SU-DHL-6 (cell line): ENCODE measurements at regions not wholly inside any gene's neighbourhood (a gene's known extent, or its start where the extent isn't known, plus 50 kb on each side); places are given as distances from the start of the nearest gene placed in this dataset.

ENCODE experiments used
- H2AFZ ChIP-seq: fragments of 200-600 bp; sonication (generic); 2 replicates; pipeline ENCODE4 v1.6.1; 2014; ENCODE audit warnings: low read depth, mild to moderate bottlenecking, moderate library complexity, mixed read lengths, antibody characterized with exemption, low read length; ENCODE audit not compliant: severe bottlenecking
- H3F3A ChIP-seq: fragments of 200-600 bp; shearing (Covaris generic); 2 replicates; pipeline ENCODE4 v1.6.0; 2016; ENCODE audit warnings: antibody characterized with exemption, mild to moderate bottlenecking; ENCODE audit not compliant: insufficient read depth
- H3K27ac ChIP-seq: fragments of 200-600 bp; sonication (generic); 2 replicates; pipeline ENCODE4 v1.5.1; 2016; ENCODE audit warnings: low read depth, mild to moderate bottlenecking, low read length, moderate library complexity, mixed read lengths
- H3K27me3 ChIP-seq: fragments of 200-600 bp; sonication (generic), shearing (Covaris generic); 2 replicates; pipeline ENCODE4 v1.6.0; 2014; ENCODE audit warnings: mild to moderate bottlenecking, low read length
- H3K36me3 ChIP-seq: fragments of 200-600 bp; sonication (generic); 2 replicates; pipeline ENCODE4 v1.6.1; 2014; ENCODE audit warnings: mild to moderate bottlenecking, low read length, mixed read lengths
- H3K4me2 ChIP-seq: fragments of 300-600, 200-600 bp; shearing (Covaris generic), sonication (generic); 2 replicates; pipeline ENCODE4 v1.6.0; 2014; ENCODE audit warnings: low read length, low read depth, mild to moderate bottlenecking; ENCODE audit not compliant: poor library complexity, severe bottlenecking
- H3K4me3 ChIP-seq: fragments of 200-600 bp; sonication (generic); 2 replicates; pipeline ENCODE4 v1.5.1; 2014; ENCODE audit warnings: antibody characterized with exemption, low read length, mild to moderate bottlenecking, mixed read lengths; ENCODE audit not compliant: insufficient read depth, poor library complexity, severe bottlenecking
- H3K79me2 ChIP-seq: fragments of 200-600 bp; sonication (generic); 2 replicates; pipeline ENCODE4 v1.6.1; 2014; ENCODE audit warnings: mild to moderate bottlenecking, low read length, moderate library complexity; ENCODE audit not compliant: insufficient read depth
- H3K9ac ChIP-seq: fragments of 200-600 bp; sonication (generic); 2 replicates; pipeline ENCODE4 v1.7.0; 2014; ENCODE audit warnings: mild to moderate bottlenecking, low read length
- H3K9me2 ChIP-seq: fragments of 200-600 bp; sonication (generic); replicated peaks from 2 replicates; pipeline ENCODE4 v1.6.1; 2014; ENCODE audit warnings: low read length; ENCODE audit not compliant: insufficient read depth
- H3K9me3 ChIP-seq: fragments of 200-600 bp; sonication (generic); 2 replicates; pipeline ENCODE4 v1.6.1; 2014; ENCODE audit warnings: low read length, mixed read lengths; ENCODE audit not compliant: insufficient read depth
- H4K20me1 ChIP-seq: fragments of 200-600 bp; sonication (generic); 2 replicates; pipeline ENCODE4 v1.6.1; 2014; ENCODE audit warnings: low read depth, mild to moderate bottlenecking, antibody characterized with exemption, low read length, moderate library complexity, mixed read lengths
- EZH2phosphoT487 ChIP-seq: fragments of 200-600 bp; sonication (generic), shearing (Covaris generic); conservative IDR thresholded peaks from 2 replicates; pipeline ENCODE4 v1.6.1; 2018; ENCODE audit warnings: mild to moderate bottlenecking, antibody characterized with exemption, low read length, moderate library complexity, mixed read lengths
- TF ChIP-seq, protein P1 (sequence below): fragments of 200-600 bp; sonication (generic); IDR thresholded peaks from one replicate; pipeline ENCODE4 v1.5.1; 2017; ENCODE audit warnings: antibody characterized with exemption, mild to moderate bottlenecking, low read length, moderate library complexity; ENCODE audit not compliant: insufficient read depth, poor library complexity, severe bottlenecking

- Histone ChIP-seq H3K36me3 (no peaks in the 10 kb centered on the region), H3K27ac (no peak overlapping the region), H3K9me3 (no peaks in the 10 kb centered on the region), H3K9me2 (no peaks in the 10 kb centered on the region), H3K27me3 (no peaks in the 10 kb centered on the region; the same call in 1 of the 2 replicates), H2AFZ (no peak overlapping the region), H3K4me3 (no peak overlapping the region), H3K79me2 (no peaks in the 10 kb centered on the region), H3F3A (no peaks in the 10 kb centered on the region), H3K4me2 (no peak overlapping the region), H3K9ac (no peak overlapping the region), H4K20me1 (no peaks in the 10 kb centered on the region)
- TF ChIP-seq, protein P1, sequence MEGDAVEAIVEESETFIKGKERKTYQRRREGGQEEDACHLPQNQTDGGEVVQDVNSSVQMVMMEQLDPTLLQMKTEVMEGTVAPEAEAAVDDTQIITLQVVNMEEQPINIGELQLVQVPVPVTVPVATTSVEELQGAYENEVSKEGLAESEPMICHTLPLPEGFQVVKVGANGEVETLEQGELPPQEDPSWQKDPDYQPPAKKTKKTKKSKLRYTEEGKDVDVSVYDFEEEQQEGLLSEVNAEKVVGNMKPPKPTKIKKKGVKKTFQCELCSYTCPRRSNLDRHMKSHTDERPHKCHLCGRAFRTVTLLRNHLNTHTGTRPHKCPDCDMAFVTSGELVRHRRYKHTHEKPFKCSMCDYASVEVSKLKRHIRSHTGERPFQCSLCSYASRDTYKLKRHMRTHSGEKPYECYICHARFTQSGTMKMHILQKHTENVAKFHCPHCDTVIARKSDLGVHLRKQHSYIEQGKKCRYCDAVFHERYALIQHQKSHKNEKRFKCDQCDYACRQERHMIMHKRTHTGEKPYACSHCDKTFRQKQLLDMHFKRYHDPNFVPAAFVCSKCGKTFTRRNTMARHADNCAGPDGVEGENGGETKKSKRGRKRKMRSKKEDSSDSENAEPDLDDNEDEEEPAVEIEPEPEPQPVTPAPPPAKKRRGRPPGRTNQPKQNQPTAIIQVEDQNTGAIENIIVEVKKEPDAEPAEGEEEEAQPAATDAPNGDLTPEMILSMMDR = no peak
- no peak for TF ChIP-seq EZH2phosphoT487
Measured at GRCh38 chr11:45061641-45062040, 84.8 kb upstream of the PRDM11 start.

GRCh38 chr11:45062115-45062514 is 84.3 kb upstream of the PRDM11 start:
- no peaks in the 10 kb centered on the region for H3K79me2 ChIP-seq

DNA sequence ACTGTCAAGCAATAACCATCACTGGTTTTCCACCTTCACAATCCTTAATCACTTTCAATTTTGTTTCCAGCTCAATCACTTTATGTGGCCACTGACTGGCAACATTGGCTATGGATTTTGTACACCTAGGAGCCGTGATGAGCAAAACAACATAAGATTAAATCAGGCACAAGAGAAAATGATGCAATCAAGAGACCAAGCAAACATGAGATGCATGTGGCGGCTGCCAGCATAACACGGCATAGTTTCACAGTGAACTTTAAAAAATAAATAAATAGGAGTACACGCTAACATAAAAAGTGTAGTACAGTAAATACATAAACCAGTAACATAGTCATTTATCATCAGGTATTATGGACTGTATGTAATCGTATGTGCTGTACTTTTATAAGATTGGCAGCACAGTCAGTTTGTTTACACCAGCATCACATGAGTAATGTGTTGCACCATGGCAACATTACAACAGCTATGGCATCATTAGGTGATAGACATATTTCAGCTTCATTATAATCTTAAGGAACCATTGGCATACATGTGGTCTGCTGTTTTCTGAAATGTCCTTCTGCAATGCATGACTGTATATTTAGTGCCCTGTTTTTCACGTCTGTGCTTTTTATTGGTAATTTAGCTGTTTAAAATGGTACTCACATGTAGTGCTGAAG is 83.3 kb upstream of the PRDM11 start:
- H4K20me1 ChIP-seq = no peaks in the 10 kb centered on the region
- no peaks in the 10 kb centered on the region for H3K79me2 ChIP-seq
- no peaks in the 10 kb centered on the region; the same call in 1 of the 2 replicates for H3K27me3 ChIP-seq
- H3K9me2 ChIP-seq = no peaks in the 10 kb centered on the region
- no peaks in the 10 kb centered on the region for H3K36me3 ChIP-seq
- H3K27ac ChIP-seq = no peak overlapping the region
- H3K9me3 ChIP-seq = no peaks in the 10 kb centered on the region
- TF ChIP-seq EZH2phosphoT487 = no peak
- TF ChIP-seq, protein P1 = no peak
- no peak overlapping the region for H3K4me3 ChIP-seq
- no peak overlapping the region for H3K4me2 ChIP-seq
- H3F3A ChIP-seq = no peaks in the 10 kb centered on the region
- H3K9ac ChIP-seq = no peak overlapping the region
- H2AFZ ChIP-seq = no peak overlapping the region

More at GRCh38 chr11:45062115-45062514, 84.3 kb upstream of the PRDM11 start:
- no peaks in the 10 kb centered on the region for H3K9me2 ChIP-seq
- H2AFZ ChIP-seq = no peak overlapping the region
- H3K9me3 ChIP-seq = no peaks in the 10 kb centered on the region
- H3K9ac ChIP-seq = no peak overlapping the region
- no peaks in the 10 kb centered on the region for H3K36me3 ChIP-seq
- no peaks in the 10 kb centered on the region for H4K20me1 ChIP-seq
- H3K27ac ChIP-seq = no peak overlapping the region
- TF ChIP-seq EZH2phosphoT487 = no peak
- TF ChIP-seq, protein P1 = no peak
- H3K4me3 ChIP-seq = no peak overlapping the region
- no peaks in the 10 kb centered on the region for H3F3A ChIP-seq
- no peaks in the 10 kb centered on the region; the same call in 1 of the 2 replicates for H3K27me3 ChIP-seq
- no peak overlapping the region for H3K4me2 ChIP-seq
